ENCODE measurements at regions not wholly inside any gene's neighbourhood (a gene's known extent, or its start where the extent isn't known, plus 50 kb on each side); places are given as distances from the start of the nearest gene placed in this dataset.
A peak's percentile ranks its signal among the peaks of the same experiment; 100 is the strongest.

GRCh38 chr5:54766748-54767147 lies 218.6 kb downstream of the ESM1 start:
- TF ChIP-seq CTCF (IDR thresholded peaks at IDR 0.05; ENCODE audit: low read length) (peak; percentile 23), EZH2 (optimal IDR thresholded peaks at IDR 0.05; ENCODE audit: low read depth, low read length) (no peak)
